Erythroblast (primary cell): ENCODE measurements at regions not wholly inside any gene's neighbourhood (a gene's known extent, or its start where the extent isn't known, plus 50 kb on each side); places are given as distances from the start of the nearest gene placed in this dataset.

ENCODE experiments used
- GATA1 ChIP-seq: IDR thresholded peaks from 2 replicates; pipeline ENCODE4 v1.6.1; 2011; ENCODE audit warnings: low read depth, mild to moderate bottlenecking, control low read depth, low read length, moderate library complexity
- POLR2A ChIP-seq: IDR thresholded peaks from 2 replicates; pipeline ENCODE4 v1.6.1; 2011; ENCODE audit warnings: mild to moderate bottlenecking, low read length

DNA sequence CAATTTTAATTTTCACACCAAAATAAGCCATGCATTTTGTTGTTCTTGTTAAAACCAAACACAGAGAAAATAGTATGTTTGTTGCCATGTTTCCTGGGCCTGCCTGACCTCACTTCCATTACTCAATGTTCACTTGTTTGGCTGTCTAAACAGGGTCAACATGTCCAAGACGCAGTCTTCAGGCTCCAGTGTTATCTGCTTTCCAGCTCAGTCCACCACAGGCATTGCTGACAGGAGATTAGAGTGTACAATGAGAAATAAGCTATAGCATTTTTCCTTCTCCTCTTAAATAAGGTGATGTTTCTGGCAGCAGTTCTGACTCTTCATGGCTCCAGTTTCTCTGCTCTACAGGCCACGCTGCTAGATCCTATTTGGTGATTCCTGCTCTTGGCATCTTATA, 1030.5 kb downstream of the KCNT2 start:
- TF ChIP-seq POLR2A (no peak), GATA1 (no peak)
